ENCODE measurements at regions not wholly inside any gene's neighbourhood (a gene's known extent, or its start where the extent isn't known, plus 50 kb on each side); places are given as distances from the start of the nearest gene placed in this dataset.

DNA sequence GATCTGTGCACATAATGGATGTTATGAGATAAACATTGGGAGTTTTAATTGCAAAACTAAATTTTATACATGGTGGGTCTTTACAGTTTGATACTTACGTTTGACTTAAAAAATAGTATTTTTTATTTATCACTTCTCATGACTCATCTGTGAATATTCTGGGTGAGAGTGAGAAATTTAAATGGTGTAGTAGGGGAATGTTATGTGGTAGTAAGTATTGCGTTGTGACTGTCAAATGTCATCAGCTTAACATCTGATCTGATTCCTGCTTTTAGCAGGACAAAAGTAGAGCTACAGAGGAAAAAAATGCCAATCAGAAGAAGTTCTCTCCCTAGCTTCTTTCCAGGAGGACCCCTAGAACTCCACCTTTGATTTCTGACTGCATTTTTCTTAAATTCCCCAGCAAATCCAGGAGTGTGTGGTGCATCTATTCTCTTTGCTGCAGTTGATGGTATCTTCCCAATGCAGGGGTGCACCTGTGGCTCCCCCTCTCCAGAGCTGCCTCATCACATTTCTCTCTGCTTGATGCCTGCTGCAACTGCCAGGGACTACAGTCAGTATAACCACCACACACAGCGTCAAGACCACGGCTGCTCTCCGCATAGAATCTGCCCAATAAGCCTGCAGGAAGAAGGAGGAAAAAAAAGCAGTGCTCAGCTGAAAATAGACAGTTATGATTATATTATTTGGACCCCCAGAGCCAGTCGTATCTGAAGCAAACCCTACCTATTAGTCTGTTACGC, 151.3 kb upstream of the THUMPD2 start:
- DNase-seq (no peak), ATAC-seq (no peak)
- H3K4me3 ChIP-seq = no peak overlapping the region
- H3K9me3 ChIP-seq = no peaks in the 10 kb centered on the region
- no peaks in the 10 kb centered on the region for H3K4me1 ChIP-seq
- H3K27me3 ChIP-seq = peaks cover 0 to 11% of the 10 kb centered on the region in 2 donors
- H3K27ac ChIP-seq = no peak overlapping the region
- intact Hi-C loops (cut with DNase I) = no loop called here
- TF ChIP-seq, protein P1, sequence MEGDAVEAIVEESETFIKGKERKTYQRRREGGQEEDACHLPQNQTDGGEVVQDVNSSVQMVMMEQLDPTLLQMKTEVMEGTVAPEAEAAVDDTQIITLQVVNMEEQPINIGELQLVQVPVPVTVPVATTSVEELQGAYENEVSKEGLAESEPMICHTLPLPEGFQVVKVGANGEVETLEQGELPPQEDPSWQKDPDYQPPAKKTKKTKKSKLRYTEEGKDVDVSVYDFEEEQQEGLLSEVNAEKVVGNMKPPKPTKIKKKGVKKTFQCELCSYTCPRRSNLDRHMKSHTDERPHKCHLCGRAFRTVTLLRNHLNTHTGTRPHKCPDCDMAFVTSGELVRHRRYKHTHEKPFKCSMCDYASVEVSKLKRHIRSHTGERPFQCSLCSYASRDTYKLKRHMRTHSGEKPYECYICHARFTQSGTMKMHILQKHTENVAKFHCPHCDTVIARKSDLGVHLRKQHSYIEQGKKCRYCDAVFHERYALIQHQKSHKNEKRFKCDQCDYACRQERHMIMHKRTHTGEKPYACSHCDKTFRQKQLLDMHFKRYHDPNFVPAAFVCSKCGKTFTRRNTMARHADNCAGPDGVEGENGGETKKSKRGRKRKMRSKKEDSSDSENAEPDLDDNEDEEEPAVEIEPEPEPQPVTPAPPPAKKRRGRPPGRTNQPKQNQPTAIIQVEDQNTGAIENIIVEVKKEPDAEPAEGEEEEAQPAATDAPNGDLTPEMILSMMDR (IDR thresholded peaks at IDR 0.05) = no peak
- no peaks in the 10 kb centered on the region for H3K36me3 ChIP-seq

DNA sequence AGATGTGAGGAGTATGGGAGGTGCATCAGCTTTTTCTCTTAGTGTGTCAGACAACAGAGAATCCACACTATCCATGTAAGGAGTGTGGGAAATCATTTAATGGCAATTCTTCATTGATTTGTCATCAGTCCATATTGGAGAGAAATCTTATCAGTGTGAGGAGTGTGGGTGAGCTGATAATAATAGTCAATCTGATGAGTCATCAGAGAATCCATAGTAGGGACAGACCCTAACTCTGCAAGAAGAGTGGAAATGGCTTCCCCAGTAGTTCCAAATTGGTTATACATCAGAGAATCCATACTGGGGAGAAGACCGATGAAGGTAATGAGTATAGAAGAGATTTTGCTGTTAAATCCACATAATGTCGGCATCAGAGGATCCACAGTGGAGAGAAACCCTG, 150.5 kb upstream of the THUMPD2 start:
- ATAC-seq (no peak), DNase-seq (no peak)
- Histone ChIP-seq H3K9me3 (no peaks in the 10 kb centered on the region), H3K4me1 (no peaks in the 10 kb centered on the region), H3K4me3 (no peak overlapping the region), H3K36me3 (no peaks in the 10 kb centered on the region), H3K27me3 (peaks cover 0 to 11% of the 10 kb centered on the region in 2 donors), H3K27ac (no peak overlapping the region)
- TF ChIP-seq, protein P1 (IDR thresholded peaks at IDR 0.05) = no peak
- intact Hi-C loops (cut with DNase I) = no loop called here

DNA sequence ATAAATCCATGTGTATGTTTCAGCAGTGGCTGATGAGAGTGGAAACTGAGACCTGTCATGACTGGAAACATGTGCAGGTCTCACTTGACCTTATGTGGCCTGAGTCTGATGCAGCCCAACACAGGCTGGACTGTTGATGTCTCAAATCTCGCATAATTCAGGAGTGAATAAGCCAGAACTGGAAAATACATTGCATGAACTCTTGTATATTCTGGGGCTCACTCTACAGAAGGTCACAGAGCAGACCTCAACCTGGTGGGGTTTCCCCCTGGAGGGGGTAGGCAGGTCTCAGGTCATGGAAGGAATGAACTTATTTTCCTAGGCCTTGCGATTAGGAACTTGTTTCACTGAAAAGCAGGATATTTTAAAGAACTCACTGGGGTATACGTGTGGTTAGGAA, 146.3 kb upstream of the THUMPD2 start:
- H3K4me3 ChIP-seq = no peak overlapping the region
- H3K4me1 ChIP-seq = no peaks in the 10 kb centered on the region
- no peaks in the 10 kb centered on the region for H3K36me3 ChIP-seq
- no peak for DNase-seq
- H3K27ac ChIP-seq = no peak overlapping the region
- ATAC-seq = no peak
- TF ChIP-seq, protein P1 (IDR thresholded peaks at IDR 0.05) = no peak
- H3K27me3 ChIP-seq = peaks cover 0 to 11% of the 10 kb centered on the region in 2 donors
- intact Hi-C loops (cut with DNase I) = no loop called here
- no peaks in the 10 kb centered on the region for H3K9me3 ChIP-seq

DNA sequence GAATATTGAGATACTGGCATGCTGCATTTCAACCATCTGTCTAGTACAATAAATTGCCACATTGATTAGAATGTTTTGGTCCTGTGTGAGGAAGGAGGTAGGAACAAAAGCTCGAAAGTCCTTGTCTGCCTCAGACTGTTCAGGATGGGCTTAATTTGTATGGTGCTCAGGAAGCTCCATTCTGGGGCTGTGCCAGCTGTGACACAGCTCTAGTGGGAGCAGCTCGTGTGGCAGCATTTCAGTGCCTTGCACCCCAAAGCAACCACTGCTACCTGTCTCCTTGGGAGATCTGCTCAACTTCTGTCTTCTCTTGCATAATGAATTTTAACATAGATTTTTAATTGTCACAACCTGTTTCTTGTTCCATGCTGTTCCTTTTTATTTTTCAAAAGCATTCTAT, 144.4 kb upstream of the THUMPD2 start:
- intact Hi-C loops (cut with DNase I) = no loop called here
- H3K27ac ChIP-seq = no peak overlapping the region
- TF ChIP-seq, protein P1 (IDR thresholded peaks at IDR 0.05) = no peak

DNA sequence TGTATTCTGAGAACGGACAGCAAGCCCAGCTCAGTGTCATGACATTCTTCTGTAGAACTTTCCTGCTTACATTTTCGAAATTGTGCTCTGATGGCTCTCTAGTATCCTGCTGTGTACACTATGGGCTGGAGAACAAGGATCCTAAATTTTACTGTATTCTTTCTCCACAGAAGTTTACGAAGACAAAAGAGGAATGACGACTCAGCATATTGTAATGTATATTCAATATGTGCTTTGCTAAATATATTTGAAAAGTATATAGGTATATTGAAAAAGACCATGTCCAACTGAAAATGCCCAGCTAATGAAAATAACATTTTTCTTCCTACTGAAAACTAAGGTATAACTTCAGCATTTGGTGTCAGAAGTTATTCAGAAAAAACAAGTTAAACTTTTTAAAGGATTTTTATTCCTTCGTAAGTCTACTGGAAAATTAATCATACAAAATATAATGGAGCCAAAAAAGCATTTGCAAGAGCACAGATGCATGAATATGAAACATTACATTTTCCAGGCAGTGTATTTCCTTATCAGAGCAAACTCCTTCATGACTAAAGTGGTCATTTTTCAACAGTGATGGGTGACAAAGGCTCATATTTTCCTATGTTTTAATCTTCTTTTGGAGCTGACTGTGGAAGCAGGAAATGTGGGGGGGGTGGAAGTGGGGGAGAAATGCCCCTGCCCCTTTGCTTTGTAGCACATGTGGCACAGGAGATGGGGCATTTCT, 143.8 kb upstream of the THUMPD2 start:
- H3K36me3 ChIP-seq = no peaks in the 10 kb centered on the region
- no peaks in the 10 kb centered on the region for H3K4me1 ChIP-seq
- no peaks in the 10 kb centered on the region for H3K9me3 ChIP-seq
- ATAC-seq = no peak
- H3K4me3 ChIP-seq = no peak overlapping the region
- no peaks in the 10 kb centered on the region for H3K27me3 ChIP-seq
- TF ChIP-seq, protein P1 (IDR thresholded peaks at IDR 0.05) = no peak
- DNase-seq = no peak
- intact Hi-C loops (cut with DNase I) = no loop called here
- no peak overlapping the region for H3K27ac ChIP-seq

More for the DNA sequence above, 144.4 kb upstream of the THUMPD2 start:
- ATAC-seq = no peak
- peaks cover 0 to 3% of the 10 kb centered on the region in 2 donors for H3K27me3 ChIP-seq
- no peak overlapping the region for H3K4me3 ChIP-seq
- H3K4me1 ChIP-seq = no peaks in the 10 kb centered on the region
- H3K36me3 ChIP-seq = no peaks in the 10 kb centered on the region
- H3K9me3 ChIP-seq = no peaks in the 10 kb centered on the region
- DNase-seq = no peak
